AG10803 (cell line): ENCODE measurements at regions not wholly inside any gene's neighbourhood (a gene's known extent, or its start where the extent isn't known, plus 50 kb on each side); places are given as distances from the start of the nearest gene placed in this dataset.

ENCODE experiments used
- DNase-seq: peaks from one replicate; pipeline ENCODE4 v3.0.0; 2010; ENCODE audit warnings: low read depth
- H3K4me3 ChIP-seq: 2 replicates; pipeline ENCODE4 v1.5.1; 2011; ENCODE audit warnings: mild to moderate bottlenecking, low read length, control low read depth
- CTCF ChIP-seq: conservative IDR thresholded peaks from 2 replicates; pipeline ENCODE4 v1.5.1; 2011; ENCODE audit warnings: mild to moderate bottlenecking, low read length, control low read depth, inconsistent platforms

- no peak overlapping the region for H3K4me3 ChIP-seq
- no peak for TF ChIP-seq CTCF
- DNase-seq, result no peak
Measured at GRCh38 chr9:105880517-105880916, 186.2 kb downstream of the TMEM38B start.

- DNase-seq, result no peak
- TF ChIP-seq CTCF, result no peak
- no peak overlapping the region for H3K4me3 ChIP-seq
Measured at GRCh38 chr9:105881021-105881420, 186.7 kb downstream of the TMEM38B start.

- TF ChIP-seq CTCF, result peak; percentile 93
- peak; percentile 46 for DNase-seq
- no peak overlapping the region for H3K4me3 ChIP-seq
Measured at GRCh38 chr9:105881654-105882349, 187.5 kb downstream of the TMEM38B start.

- no peak overlapping the region for H3K4me3 ChIP-seq
- TF ChIP-seq CTCF, result no peak
- no peak for DNase-seq
Measured at GRCh38 chr9:105883847-105884246, 189.5 kb downstream of the TMEM38B start.

- DNase-seq, result no peak
- no peak for TF ChIP-seq CTCF
- H3K4me3 ChIP-seq, result no peak overlapping the region
Measured at GRCh38 chr9:105884416-105884815, 190.1 kb downstream of the TMEM38B start.

- DNase-seq, result no peak
- no peak overlapping the region for H3K4me3 ChIP-seq
- TF ChIP-seq CTCF, result no peak
Measured at GRCh38 chr9:105886136-105886535, 191.8 kb downstream of the TMEM38B start.

GRCh38 chr9:105887679-105888078, 193.3 kb downstream of the TMEM38B start:
- no peak for DNase-seq
- TF ChIP-seq CTCF, result no peak
- H3K4me3 ChIP-seq, result no peak overlapping the region
